ENCODE measurements at regions not wholly inside any gene's neighbourhood (a gene's known extent, or its start where the extent isn't known, plus 50 kb on each side); places are given as distances from the start of the nearest gene placed in this dataset.
A peak's percentile ranks its signal among the peaks of the same experiment; 100 is the strongest.

GRCh38 chr13:109971456-109972090 lies 185.2 kb upstream of the IRS2 start:
- H3K4me3 ChIP-seq (ENCODE audit: low read length), result no peak overlapping the region
- peak; percentile 63 for DNase-seq (ENCODE audit: low read depth)

GRCh38 chr13:109971006-109971405 lies 184.6 kb upstream of the IRS2 start:
- H3K4me3 ChIP-seq (ENCODE audit: low read length), result no peak overlapping the region
- TF ChIP-seq, protein P1, sequence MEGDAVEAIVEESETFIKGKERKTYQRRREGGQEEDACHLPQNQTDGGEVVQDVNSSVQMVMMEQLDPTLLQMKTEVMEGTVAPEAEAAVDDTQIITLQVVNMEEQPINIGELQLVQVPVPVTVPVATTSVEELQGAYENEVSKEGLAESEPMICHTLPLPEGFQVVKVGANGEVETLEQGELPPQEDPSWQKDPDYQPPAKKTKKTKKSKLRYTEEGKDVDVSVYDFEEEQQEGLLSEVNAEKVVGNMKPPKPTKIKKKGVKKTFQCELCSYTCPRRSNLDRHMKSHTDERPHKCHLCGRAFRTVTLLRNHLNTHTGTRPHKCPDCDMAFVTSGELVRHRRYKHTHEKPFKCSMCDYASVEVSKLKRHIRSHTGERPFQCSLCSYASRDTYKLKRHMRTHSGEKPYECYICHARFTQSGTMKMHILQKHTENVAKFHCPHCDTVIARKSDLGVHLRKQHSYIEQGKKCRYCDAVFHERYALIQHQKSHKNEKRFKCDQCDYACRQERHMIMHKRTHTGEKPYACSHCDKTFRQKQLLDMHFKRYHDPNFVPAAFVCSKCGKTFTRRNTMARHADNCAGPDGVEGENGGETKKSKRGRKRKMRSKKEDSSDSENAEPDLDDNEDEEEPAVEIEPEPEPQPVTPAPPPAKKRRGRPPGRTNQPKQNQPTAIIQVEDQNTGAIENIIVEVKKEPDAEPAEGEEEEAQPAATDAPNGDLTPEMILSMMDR (conservative IDR thresholded peaks at IDR 0.05; ENCODE audit: low read length), result no peak
- peak; percentile 69 for DNase-seq (ENCODE audit: low read depth)

More at GRCh38 chr13:109971456-109972090, 185.2 kb upstream of the IRS2 start:
- TF ChIP-seq, protein P1 (conservative IDR thresholded peaks at IDR 0.05; ENCODE audit: low read length), result no peak

- TF ChIP-seq, protein P1 (conservative IDR thresholded peaks at IDR 0.05; ENCODE audit: low read length), result no peak
- H3K4me3 ChIP-seq (ENCODE audit: low read length), result no peak overlapping the region
- DNase-seq (ENCODE audit: low read depth), result peak; percentile 80
Measured at GRCh38 chr13:109968876-109969577, 182.6 kb upstream of the IRS2 start.

GRCh38 chr13:109963960-109964563 lies 177.7 kb upstream of the IRS2 start:
- no peak overlapping the region for H3K4me3 ChIP-seq (ENCODE audit: low read length)
- TF ChIP-seq, protein P1 (conservative IDR thresholded peaks at IDR 0.05; ENCODE audit: low read length), result no peak

DNA sequence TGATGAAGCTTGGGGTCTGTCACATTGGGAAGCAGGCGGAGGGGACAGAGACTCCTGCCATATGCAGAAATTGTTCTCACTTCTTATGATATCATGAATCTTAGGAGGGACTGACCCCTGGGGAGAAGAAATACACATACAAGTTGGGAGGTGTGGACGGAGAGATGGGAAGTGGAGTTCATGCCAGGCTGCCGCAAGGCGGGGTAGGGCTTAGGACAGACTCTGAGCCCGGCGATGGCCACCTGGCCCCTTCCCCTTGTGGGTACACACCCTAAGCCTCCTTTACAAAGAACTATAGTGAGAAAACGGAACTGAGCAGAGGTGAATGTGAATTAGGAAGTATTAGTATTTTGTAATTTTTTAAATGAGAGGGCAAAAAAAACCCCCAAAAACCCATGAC lies 177.0 kb upstream of the IRS2 start:
- no peak for DNase-seq (ENCODE audit: low read depth)

More at GRCh38 chr13:109963960-109964563, 177.7 kb upstream of the IRS2 start:
- DNase-seq (ENCODE audit: low read depth), result no peak

GRCh38 chr13:109959903-109960302 lies 173.5 kb upstream of the IRS2 start:
- DNase-seq (ENCODE audit: low read depth), result no peak
- H3K4me3 ChIP-seq (ENCODE audit: low read length), result no peak overlapping the region
- TF ChIP-seq, protein P1 (conservative IDR thresholded peaks at IDR 0.05; ENCODE audit: low read length), result no peak

More for the DNA sequence above, 177.0 kb upstream of the IRS2 start:
- TF ChIP-seq, protein P1 (conservative IDR thresholded peaks at IDR 0.05; ENCODE audit: low read length), result no peak
- H3K4me3 ChIP-seq (ENCODE audit: low read length), result no peak overlapping the region

Data from AG10803 (cell line).